SH-SY5Y (cell line): ENCODE measurements at regions not wholly inside any gene's neighbourhood (a gene's known extent, or its start where the extent isn't known, plus 50 kb on each side); places are given as distances from the start of the nearest gene placed in this dataset.

Source experiments
- GATA2 ChIP-seq: IDR thresholded peaks from 2 replicates; pipeline ENCODE4 v1.6.1; 2011; ENCODE audit warnings: mild to moderate bottlenecking, low read depth, low read length
- GATA3 ChIP-seq: IDR thresholded peaks from 2 replicates; pipeline ENCODE4 v1.6.1; 2011; ENCODE audit warnings: low read depth, mild to moderate bottlenecking, low read length, moderate library complexity

DNA sequence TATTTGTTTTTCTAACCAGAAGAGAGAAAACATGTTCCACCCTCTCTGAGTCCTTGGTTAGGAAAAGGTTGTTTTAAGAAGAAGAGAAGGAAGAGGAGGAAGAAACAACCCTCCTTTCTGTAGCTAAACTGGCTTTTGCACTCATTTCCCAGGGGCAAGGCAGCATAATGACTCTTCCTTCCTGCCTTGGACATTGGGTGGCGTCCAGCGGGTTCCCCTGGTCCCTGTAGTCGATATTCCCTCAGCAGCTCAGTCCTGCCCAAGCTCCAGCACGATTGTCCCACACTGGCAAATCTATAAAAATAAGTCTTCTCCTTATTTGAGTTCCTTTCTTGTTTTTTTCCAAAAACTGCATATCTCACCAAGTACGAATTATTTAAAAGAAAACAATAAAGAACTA is 81.2 kb downstream of the TEX35 start:
- TF ChIP-seq GATA2 (no peak), GATA3 (no peak)

DNA sequence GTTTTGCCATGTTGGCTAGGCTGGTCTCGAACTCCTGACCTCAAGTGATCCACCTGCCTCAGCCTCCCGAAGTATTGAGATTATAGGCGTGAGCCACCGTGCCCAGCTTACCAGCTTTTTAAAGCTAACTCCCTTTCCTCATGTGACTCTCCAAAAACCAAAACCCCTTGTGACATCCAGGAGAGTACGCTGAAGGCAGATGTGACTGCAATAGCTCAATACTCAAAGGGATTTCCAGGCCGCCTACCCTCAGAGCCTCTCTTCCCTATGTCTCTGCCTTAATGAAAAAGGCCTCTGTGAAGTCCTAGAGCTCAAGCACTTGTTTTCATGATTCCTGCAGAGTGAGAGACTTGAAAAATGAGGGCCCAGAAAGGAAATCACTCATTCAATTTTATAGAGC is 82.6 kb downstream of the TEX35 start:
- no peak for TF ChIP-seq GATA2
- no peak for TF ChIP-seq GATA3

GRCh38 chr1:178599087-178599486 is 86.2 kb downstream of the TEX35 start:
- TF ChIP-seq GATA3, result no peak
- no peak for TF ChIP-seq GATA2

DNA sequence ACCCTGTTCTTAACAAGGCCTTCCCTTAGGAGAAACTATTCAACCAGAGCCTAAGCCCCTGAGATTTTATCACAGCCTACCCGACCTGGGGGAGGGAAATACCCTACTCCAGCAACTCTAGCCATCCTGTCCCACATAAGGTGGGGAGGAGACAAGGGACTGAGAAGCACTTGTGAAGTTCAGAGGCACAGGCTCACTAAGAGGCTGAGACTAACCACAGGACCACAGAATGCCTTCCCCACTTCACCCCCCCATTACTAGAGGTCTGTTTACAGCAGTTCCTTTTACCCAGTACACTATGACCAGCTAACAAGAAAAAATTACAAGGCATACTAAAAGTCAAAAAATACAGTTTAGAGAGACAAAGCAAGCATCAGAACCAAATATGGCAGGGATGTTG is 86.8 kb downstream of the TEX35 start:
- TF ChIP-seq GATA3, result no peak
- TF ChIP-seq GATA2, result no peak

DNA sequence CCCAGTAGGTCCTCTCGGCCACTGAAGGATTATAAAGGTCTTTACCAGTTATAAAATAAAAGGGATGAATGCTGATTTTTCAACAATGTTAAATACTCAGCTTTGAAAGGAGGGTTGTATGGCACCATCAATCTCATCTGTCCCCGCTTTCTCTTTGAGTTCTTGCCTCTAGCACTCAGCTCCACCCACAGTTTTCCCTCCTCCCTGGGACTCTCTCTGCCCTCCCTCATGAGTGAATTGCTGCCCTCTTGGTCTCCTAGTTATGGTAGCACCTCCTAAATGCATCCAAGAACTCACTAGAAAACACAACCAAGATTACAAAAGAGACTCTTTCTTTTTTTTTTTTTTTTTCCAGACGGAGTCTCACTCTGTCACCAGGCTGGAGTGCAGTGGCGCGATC is 91.0 kb downstream of the TEX35 start:
- TF ChIP-seq GATA2 (no peak), GATA3 (no peak)

GRCh38 chr1:178606839-178607238 is 93.9 kb downstream of the TEX35 start:
- TF ChIP-seq GATA2 (no peak), GATA3 (no peak)

- TF ChIP-seq GATA2 (no peak), GATA3 (no peak)
Measured at GRCh38 chr1:178607718-178608408, 95.0 kb downstream of the TEX35 start.

- TF ChIP-seq GATA3, result no peak
- no peak for TF ChIP-seq GATA2
Measured at GRCh38 chr1:178609015-178609414, 96.1 kb downstream of the TEX35 start.

- TF ChIP-seq GATA2, result no peak
- TF ChIP-seq GATA3, result no peak
Measured at GRCh38 chr1:178612261-178612660, 99.4 kb downstream of the TEX35 start.

- TF ChIP-seq GATA2 (no peak), GATA3 (no peak)
Measured at GRCh38 chr1:178613271-178613945, 100.5 kb downstream of the TEX35 start.

DNA sequence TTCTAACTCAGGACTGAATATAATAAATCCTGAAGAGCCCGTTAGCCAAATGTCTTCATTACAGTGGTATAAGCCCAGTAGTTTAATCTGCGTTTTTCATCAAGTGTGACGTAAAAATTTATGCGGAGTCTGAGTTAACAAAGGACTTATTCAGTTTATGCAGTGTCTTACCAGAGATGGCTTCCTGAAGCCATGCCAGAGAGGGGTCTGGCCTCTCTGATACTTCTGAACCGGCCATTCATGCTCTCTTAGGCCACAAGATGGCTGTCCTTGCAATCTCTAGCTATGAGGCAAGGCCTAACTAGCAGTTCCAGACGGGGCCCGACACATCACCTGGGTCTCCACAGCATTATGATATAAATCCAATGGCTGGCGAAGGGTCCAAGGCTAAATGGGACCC is 101.4 kb downstream of the TEX35 start:
- TF ChIP-seq GATA3 (no peak), GATA2 (no peak)

- TF ChIP-seq GATA2 (peak; percentile 11; the same call in 1 of the 2 replicates), GATA3 (no peak)
Measured at GRCh38 chr1:178619042-178619927, 105.8 kb upstream of the RALGPS2 start.

DNA sequence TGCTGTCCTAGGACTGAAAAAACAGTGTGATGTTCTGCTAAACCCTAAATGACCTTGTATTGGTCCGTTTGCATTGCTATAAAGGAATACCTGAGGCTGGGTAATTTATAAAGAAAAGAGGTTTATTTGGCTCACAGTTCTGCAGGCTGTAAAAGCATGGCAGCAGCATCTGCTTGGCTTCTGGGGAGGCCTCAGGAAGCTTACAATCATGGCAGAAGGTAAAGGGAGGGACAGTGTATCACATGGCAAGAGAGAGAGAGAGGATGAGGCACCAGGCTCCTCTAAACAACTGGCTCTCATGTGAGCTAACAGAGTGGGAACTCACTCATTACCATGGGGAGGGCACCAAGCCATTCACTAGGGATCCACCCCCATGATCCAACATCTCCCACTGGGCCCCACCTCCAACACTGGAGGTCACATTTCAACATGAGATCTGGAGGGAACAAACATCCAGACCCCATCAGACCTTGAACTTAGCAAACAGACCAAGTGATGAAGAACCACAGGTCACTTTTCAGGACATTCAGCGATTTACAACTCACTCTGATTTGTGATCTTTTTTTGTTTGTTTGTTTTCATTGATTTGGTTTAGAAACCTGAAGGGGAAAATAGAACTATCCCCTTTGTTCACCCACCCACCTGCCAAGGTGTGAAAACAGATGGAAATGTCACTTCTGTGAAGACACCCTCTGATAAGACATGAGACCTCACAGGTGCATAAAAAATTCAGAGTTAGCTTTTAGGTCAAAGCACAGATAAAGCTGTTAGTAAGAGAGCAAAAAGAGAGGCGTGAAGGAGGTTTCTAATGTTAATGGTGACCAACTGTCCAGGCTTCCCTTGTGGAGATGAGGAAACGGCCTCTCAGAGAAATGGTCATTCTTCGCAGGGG is 104.2 kb upstream of the RALGPS2 start:
- TF ChIP-seq GATA2 (no peak), GATA3 (no peak)
